ENCODE measurements at regions not wholly inside any gene's neighbourhood (a gene's known extent, or its start where the extent isn't known, plus 50 kb on each side); places are given as distances from the start of the nearest gene placed in this dataset.

DNA sequence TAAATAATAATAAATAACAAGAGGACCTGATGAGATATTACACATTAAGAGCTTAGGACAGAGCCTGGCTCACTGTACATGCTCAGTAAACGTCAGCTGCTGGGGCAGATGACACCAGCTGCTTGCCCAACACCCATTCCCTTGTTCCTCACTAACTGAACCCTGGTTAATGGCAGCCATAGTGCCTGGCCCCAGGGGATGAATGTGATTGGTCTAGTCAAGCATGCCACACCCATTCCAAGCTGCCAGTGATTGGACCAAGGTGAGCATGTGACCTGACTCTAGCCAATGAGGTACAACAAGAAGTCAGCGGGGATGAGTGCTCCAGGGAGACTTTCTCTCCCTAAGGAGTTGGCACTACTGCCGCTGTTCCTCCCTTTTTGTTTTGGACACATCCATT lies 85.1 kb upstream of the PTPN1 start:
- TF ChIP-seq YY1 (IDR thresholded peaks at IDR 0.05; ENCODE audit: insufficient read depth, insufficient read length) (no peak), ZNF274 (IDR thresholded peaks at IDR 0.05; ENCODE audit: low read depth, low read length) (no peak), SUZ12 (IDR thresholded peaks at IDR 0.05; ENCODE audit: extremely low read depth, insufficient read depth, insufficient read length) (no peak)

Data from NT2/D1 (cell line).